Natural killer cell treated with Interleukin-12 subunit alpha and Interleukin-12 subunit beta and Interleukin-15 and Interleukin-18, amount 100 ng/mL, for 72 hours (primary cell): ENCODE measurements at regions not wholly inside any gene's neighbourhood (a gene's known extent, or its start where the extent isn't known, plus 50 kb on each side); places are given as distances from the start of the nearest gene placed in this dataset.
"Not testable (repeated sequence)": the region's sequence is repeated elsewhere in the genome, so short reads cannot be mapped to it uniquely, and the experiment has no call there.

Source experiments
- ATAC-seq, 2 donors: fragments of 150-1000 bp; cut with Tn5 transposase in 1 of 2; sonication (Bioruptor Pico), chemical (Tn5 transposase) in 1 of 2; 2 replicates each; pipeline ENCODE4 v1.10.0; 2021
- DNase-seq: peaks from one replicate; pipeline ENCODE4 v3.0.0; 2022; ENCODE audit warnings: low spot score
- H3K27ac Mint-ChIP-seq, 2 donors: 1 replicate in 1 of 2; 2 replicates in 1 of 2; pipeline ENCODE4 v1.8.0; 2022; ENCODE audit warnings: mixed read lengths in 2 of 2, mild to moderate bottlenecking in 1 of 2, moderate library complexity in 1 of 2
- H3K27me3 Mint-ChIP-seq, 2 donors: 1 replicate in 1 of 2; 2 replicates in 1 of 2; pipeline ENCODE4 v1.8.0; 2022; ENCODE audit warnings: mixed read lengths in 2 of 2
- H3K36me3 Mint-ChIP-seq: one replicate; pipeline ENCODE4 v1.8.0; 2022; ENCODE audit warnings: mixed read lengths
- H3K4me1 Mint-ChIP-seq, 2 donors: 1 replicate in 1 of 2; 2 replicates in 1 of 2; pipeline ENCODE4 v1.8.0; 2022; ENCODE audit warnings: low read depth in 2 of 2, mixed read lengths in 2 of 2, mild to moderate bottlenecking in 1 of 2
- H3K4me3 Mint-ChIP-seq: one replicate; pipeline ENCODE4 v1.8.0; 2022; ENCODE audit warnings: mixed read lengths
- H3K9me3 Mint-ChIP-seq: 2 replicates; pipeline ENCODE4 v1.8.0; 2022; ENCODE audit warnings: mixed read lengths

DNA sequence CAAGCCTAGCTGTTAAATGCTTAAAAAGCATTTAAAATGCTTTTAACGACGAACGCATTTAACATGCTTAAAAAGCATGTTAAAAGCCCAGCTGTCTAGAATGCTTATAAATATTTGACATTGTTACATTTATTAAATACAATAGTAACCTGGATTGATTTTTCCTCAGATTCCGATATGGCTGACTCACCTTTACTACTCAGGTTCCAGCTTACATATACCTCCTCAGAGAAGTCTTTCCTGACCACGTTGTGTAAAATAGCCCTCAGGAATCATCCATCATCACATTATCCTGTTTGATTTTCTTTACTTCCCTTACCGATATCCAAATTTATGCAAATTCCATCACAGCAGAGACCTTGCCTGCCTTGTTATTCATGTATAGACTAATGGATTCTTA, 51.4 kb downstream of the SLC41A2 start:
- H3K4me1 Mint-ChIP-seq = no peaks in the 10 kb centered on the region
- DNase-seq (no peak), ATAC-seq (no peak)
- H3K27me3 Mint-ChIP-seq = peaks cover 0 to 7% of the 10 kb centered on the region in 2 donors
- no peak overlapping the region for H3K4me3 Mint-ChIP-seq
- no peaks in the 10 kb centered on the region for H3K36me3 Mint-ChIP-seq
- H3K27ac Mint-ChIP-seq = no peak overlapping the region
- no peaks in the 10 kb centered on the region for H3K9me3 Mint-ChIP-seq

DNA sequence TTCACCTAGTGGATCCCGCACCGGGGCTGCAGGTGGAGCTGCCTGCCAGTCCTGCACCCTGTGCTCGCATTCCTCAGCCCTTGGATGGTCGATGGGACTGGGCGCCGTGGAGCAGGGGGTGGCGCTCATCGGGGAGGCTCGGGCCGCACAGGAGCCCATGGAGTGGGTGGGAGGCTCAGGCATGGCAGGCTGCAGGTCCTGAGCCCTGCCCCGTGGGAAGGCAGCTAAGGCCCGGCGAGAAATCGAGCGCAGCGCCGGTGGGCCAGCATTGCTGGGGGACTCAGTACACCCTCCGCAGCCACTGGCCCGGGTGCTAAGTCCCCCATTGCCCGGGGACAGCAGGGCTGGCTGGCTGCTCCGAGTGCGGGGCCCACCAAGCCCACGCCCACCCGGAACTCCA, 52.6 kb downstream of the SLC41A2 start:
- not testable (repeated sequence) for H3K27me3 Mint-ChIP-seq, H3K36me3 Mint-ChIP-seq

DNA sequence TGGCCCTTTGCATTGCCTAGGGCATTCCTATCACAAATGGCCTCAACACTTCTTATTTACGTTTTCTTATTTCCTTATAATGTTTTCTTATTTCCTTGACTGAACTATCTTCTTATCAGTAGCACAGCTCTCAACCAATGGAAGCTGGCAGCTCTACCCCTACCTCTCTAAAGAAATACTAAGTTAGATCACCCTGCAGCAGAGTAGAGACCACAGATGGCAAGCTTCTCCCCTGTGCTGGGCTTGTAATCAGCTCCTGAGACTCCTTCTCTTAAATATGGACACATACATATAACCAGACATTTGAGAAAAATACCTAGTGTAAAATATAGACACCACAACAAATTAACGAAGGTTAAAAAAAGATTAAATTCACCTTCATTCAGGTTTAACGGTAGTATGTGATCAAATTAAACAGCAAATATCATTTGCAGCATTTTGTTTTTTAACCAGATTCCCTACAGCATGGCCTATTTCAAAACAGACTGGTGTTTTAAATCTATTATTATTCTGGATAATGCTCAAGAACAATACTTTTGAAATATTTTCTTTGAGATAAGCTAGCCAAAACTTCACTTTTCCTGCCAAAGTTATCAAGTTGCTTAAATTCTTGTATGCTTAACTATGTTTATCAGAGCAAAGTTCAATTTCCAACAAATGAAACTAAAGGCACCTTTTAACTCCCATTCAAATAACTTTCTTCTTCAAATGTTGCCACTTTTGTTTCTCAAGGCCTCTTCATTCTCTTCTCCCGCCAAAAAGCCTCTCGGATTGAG, 54.3 kb downstream of the SLC41A2 start:
- Mint-ChIP-seq H3K9me3 (no peaks in the 10 kb centered on the region), H3K27ac (no peak overlapping the region), H3K4me1 (no peaks in the 10 kb centered on the region), H3K36me3 (peaks cover 9% of the 10 kb centered on the region), H3K27me3 (peaks cover 0 to 7% of the 10 kb centered on the region in 2 donors), H3K4me3 (no peak overlapping the region)
- ATAC-seq = no peak
- DNase-seq = no peak

More for the DNA sequence above, 52.6 kb downstream of the SLC41A2 start:
- H3K4me1 Mint-ChIP-seq, H3K27ac Mint-ChIP-seq, DNase-seq, ATAC-seq, H3K9me3 Mint-ChIP-seq, H3K4me3 Mint-ChIP-seq: not testable (repeated sequence)

DNA sequence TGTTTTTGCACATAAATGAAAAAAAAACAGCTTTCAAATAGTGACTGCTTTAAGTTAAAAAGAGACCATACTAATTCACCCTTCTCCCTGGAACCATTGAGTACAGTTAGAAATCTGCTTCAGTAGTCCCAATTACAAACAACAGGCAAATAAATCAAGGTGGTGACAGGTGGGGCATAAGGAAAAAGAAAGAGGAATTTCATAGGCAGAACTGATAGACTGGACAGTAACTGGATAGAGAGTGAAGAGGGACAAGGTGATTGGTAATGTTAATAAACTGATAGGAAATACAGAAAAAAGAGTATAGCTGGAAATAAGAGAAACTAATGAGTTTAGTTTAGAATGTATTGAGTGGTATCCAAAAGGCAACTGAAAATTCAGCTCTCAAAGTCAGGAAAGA, 56.0 kb downstream of the SLC41A2 start:
- H3K27ac Mint-ChIP-seq = no peak overlapping the region
- ATAC-seq = no peak
- no peak for DNase-seq
- peaks cover 0 to 7% of the 10 kb centered on the region in 2 donors for H3K27me3 Mint-ChIP-seq
- no peaks in the 10 kb centered on the region for H3K9me3 Mint-ChIP-seq
- no peaks in the 10 kb centered on the region for H3K4me1 Mint-ChIP-seq
- H3K4me3 Mint-ChIP-seq = no peak overlapping the region
- peaks cover 9% of the 10 kb centered on the region for H3K36me3 Mint-ChIP-seq

DNA sequence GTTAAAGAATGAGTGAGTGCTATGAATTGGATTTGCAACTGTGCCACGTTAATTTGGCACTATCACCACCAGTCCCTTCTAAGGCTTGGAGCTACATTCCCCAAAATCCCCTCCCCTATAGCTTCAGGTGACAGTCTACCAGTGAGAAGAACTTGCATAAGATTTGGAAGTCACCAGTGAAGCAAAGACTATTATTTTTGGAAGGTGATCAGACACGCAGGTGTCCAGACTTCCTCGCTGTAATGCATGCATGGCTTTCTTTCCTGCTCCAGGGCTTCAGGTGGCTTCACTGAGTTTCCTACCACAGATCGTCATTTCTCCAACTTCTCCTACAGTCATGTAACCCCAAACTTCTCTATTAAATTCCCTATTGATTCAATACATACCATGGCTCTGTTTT, 61.4 kb downstream of the SLC41A2 start:
- Mint-ChIP-seq H3K4me1 (no peaks in the 10 kb centered on the region), H3K36me3 (peaks cover 9% of the 10 kb centered on the region), H3K4me3 (no peak overlapping the region), H3K9me3 (no peaks in the 10 kb centered on the region), H3K27ac (no peak overlapping the region), H3K27me3 (peaks cover 1 to 15% of the 10 kb centered on the region in 2 donors)
- DNase-seq = no peak
- no peak for ATAC-seq

DNA sequence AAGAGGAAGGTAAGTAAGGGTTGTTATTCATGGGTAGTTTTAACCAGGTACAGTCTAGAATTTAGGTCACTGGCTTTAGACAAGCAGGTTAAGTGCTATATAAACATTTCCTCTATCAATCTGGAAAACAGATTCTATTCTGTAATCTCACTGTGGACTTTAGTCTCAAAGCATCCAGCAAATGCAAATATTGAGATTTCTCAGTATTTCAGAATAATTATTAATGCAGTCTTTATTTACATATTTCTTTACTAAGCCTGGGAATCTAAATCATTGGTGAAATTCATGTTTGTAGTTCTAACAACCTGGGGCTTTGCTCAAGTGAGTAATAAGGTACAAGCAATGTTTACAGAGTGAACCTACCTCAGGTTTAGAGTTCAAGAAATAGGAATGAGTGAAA, 61.9 kb downstream of the SLC41A2 start:
- no peak overlapping the region for H3K4me3 Mint-ChIP-seq
- peaks cover 7 to 15% of the 10 kb centered on the region in 2 donors for H3K27me3 Mint-ChIP-seq
- no peaks in the 10 kb centered on the region for H3K4me1 Mint-ChIP-seq
- ATAC-seq = no peak
- no peak for DNase-seq
- no peak overlapping the region for H3K27ac Mint-ChIP-seq
- no peaks in the 10 kb centered on the region for H3K9me3 Mint-ChIP-seq
- H3K36me3 Mint-ChIP-seq = peaks cover 9% of the 10 kb centered on the region

DNA sequence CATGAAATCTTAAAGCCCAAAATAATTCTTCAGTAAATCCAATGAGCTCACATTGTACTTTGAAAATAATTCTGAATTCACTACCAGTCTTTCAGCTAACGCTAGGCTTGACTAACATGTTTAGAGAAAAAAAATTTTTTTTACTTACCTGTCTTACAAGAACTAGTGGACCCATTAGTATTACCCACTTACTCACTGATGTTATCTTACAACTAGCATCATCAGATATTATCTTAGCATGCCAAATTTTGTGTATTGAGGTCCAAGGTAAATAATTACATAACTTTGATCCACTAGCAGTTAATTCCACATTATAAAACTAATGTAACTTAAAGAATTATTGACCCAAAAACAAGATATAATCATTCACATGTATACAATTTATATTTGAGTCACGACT, 62.7 kb downstream of the SLC41A2 start:
- H3K27me3 Mint-ChIP-seq = peaks cover 12 to 19% of the 10 kb centered on the region in 2 donors
- DNase-seq (no peak), ATAC-seq (no peak)
- no peak overlapping the region for H3K27ac Mint-ChIP-seq
- H3K4me3 Mint-ChIP-seq = no peak overlapping the region
- peaks cover 7% of the 10 kb centered on the region in 2 donors for H3K4me1 Mint-ChIP-seq
- no peaks in the 10 kb centered on the region for H3K9me3 Mint-ChIP-seq
- peaks cover 9% of the 10 kb centered on the region for H3K36me3 Mint-ChIP-seq

DNA sequence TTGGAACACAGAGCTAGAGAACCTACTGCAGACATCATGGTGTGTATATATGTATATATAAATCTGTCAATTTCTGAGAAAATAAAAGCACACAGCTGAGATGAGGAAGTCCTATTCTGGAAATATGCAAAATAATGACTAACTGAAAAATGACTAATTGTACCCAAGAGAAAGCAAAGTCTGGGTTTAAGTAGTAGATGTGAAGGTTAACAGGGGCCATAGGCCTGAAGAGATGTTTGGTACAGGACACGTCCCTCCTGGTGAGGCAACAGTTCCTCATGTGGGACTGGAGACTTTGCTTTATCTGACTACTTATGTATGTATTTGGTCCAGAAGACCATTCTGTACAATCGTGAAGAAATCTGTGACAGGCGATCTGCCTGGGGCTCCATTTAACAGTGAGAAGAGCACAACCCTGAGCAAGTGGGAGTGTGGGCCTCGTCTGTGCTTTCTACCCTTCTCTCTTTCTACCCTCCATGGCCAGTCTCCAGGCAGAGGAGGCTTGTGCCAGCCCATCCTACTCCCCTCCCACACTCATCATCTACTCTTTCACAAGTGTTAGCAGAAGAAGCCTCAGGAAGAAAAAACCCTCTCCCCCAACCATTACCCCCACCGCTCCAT, 67.5 kb downstream of the SLC41A2 start:
- DNase-seq = no peak
- peak in 1 of 2 donors; percentile 66 for ATAC-seq
- Mint-ChIP-seq H3K9me3 (no peaks in the 10 kb centered on the region), H3K27ac (no peak overlapping the region), H3K4me3 (no peak overlapping the region), H3K4me1 (peaks cover 8% of the 10 kb centered on the region in 2 donors), H3K27me3 (peaks cover 12 to 17% of the 10 kb centered on the region in 2 donors), H3K36me3 (no peaks in the 10 kb centered on the region)

DNA sequence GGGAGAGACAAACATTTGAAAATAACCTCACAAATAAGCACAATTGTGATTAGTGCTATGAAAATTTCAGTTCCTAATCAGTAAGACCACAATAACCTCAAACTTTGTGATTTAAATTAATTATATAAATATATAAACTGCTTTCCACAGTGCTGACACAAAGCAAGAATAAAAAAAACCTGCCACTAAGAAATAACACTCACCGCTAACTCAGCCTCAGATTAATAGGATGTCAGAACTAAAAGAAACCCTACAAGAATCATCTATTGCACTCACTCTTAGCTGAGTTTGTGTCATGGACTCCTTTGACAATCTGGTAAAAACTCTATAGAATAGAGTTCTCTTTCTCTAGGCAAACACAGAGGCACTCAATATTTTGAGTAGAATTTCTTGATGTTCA, 68.4 kb downstream of the SLC41A2 start:
- no peak overlapping the region for H3K27ac Mint-ChIP-seq
- H3K36me3 Mint-ChIP-seq = no peaks in the 10 kb centered on the region
- peaks cover 8% of the 10 kb centered on the region in 2 donors for H3K4me1 Mint-ChIP-seq
- ATAC-seq = no peak
- no peak for DNase-seq
- peaks cover 12 to 17% of the 10 kb centered on the region in 2 donors for H3K27me3 Mint-ChIP-seq
- no peak overlapping the region for H3K4me3 Mint-ChIP-seq
- no peaks in the 10 kb centered on the region for H3K9me3 Mint-ChIP-seq

DNA sequence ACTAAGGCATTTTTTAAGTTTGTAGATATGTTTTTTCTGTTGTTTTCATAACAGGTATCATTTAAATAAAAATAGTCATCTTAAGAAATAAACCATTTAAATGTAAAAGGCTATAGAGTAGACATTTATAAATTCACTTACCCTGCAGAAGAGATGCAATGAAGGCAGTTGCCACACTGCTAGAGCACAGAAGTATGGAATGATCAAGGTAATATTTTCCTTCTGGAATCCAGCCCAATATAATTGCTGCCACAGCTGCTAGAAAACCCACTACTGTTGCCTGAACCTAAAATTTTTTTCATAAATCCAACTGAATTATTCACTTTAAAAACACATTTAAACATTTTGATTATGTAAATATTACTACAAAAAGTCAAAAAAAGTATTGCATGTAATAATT, 69.2 kb downstream of the SLC41A2 start:
- no peaks in the 10 kb centered on the region for H3K9me3 Mint-ChIP-seq
- peaks cover 12 to 17% of the 10 kb centered on the region in 2 donors for H3K27me3 Mint-ChIP-seq
- DNase-seq (no peak), ATAC-seq (no peak)
- H3K27ac Mint-ChIP-seq = no peak overlapping the region
- H3K4me3 Mint-ChIP-seq = no peak overlapping the region
- no peaks in the 10 kb centered on the region for H3K36me3 Mint-ChIP-seq
- H3K4me1 Mint-ChIP-seq = peaks cover 8% of the 10 kb centered on the region in 2 donors

DNA sequence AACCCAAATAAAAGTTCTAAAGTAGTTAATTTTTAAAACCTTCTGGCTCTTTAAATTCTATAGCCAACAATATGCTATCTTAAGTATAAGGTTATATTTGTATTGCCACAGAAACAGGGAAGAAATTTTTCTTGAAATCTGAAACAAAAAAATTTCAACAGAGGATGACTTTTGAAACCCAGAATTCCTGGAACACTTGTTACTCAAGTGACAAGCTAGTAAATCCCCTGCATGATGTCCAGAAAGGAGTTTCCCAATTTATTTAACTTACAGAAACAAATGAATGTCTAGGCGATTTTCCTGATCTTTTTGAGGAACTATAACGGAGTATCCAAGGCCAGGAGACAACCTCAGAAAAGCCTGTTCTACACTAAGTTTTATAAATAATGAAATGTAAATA, 69.6 kb downstream of the SLC41A2 start:
- no peak for DNase-seq
- ATAC-seq = no peak
- Mint-ChIP-seq H3K27me3 (peaks cover 12 to 13% of the 10 kb centered on the region in 2 donors), H3K9me3 (no peaks in the 10 kb centered on the region), H3K27ac (no peak overlapping the region), H3K4me3 (no peak overlapping the region), H3K36me3 (no peaks in the 10 kb centered on the region), H3K4me1 (peaks cover 8% of the 10 kb centered on the region in 2 donors)

DNA sequence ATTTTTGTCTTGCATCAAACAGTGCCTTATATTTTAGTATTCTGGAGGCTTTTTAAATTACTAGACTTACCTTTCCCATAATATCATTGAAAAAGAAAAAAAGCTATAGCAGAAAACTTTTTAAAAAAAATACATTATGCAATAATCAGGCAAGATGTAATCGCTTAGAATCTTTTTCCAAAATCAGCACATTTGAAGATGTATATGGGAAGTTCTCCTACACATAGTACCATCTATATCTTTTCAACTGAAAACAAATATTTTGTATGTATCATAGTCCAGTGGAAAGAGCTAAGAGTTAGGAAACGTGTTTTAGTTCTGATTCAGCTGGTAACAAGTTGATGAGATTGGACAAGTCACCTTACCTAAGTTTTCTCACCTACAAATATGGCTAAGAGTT, 70.6 kb downstream of the SLC41A2 start:
- peaks cover 6% of the 10 kb centered on the region for H3K36me3 Mint-ChIP-seq
- no peak overlapping the region for H3K4me3 Mint-ChIP-seq
- no peak overlapping the region for H3K27ac Mint-ChIP-seq
- peaks cover 9 to 17% of the 10 kb centered on the region in 2 donors for H3K27me3 Mint-ChIP-seq
- ATAC-seq (no peak), DNase-seq (no peak)
- H3K9me3 Mint-ChIP-seq = peaks cover 2% of the 10 kb centered on the region
- peaks cover 8% of the 10 kb centered on the region in 2 donors for H3K4me1 Mint-ChIP-seq

DNA sequence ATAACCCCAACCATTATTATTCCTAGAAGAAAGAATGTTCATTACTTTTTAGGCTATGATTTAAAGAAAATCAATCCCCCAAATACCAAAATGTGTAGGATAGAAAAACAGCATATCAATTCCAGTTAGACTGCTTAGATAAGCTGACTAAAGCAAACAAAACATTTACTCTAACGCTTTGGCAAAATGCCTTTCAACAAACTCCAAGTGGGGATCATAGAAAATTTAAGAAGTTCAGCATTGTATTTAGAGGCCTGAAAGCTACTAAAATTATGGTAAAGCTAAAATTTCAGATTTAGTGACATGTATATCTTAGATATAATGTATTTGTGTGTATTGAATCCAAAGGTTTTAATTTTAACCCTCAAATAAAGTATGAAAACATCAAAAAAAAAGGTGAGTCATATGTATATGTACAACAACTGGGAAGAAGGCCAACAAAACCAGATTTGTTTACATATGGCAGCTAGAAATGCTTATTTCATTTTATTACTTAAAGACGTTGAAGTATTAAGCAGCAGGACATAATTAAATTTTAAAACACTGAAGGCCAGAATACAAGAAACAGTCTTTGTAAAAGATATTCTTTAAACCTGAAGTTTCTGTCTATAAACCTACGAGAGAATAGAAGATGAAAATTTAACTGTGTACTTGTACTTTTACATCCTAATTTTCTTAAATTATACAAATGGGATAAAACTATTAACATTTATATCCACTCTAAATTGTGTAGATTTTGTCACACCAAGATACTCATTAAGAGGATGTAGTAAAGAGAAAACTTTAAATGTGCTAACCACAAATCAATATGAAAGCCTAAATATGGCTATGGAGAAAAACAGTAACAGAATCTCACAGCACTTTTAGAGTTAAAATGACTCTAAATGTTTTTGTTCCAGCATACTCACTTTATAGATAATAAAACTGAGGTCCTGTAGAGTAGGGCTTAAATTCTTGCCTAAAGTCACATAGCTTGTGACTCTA, 71.4 kb downstream of the SLC41A2 start:
- no peak for ATAC-seq
- peaks cover 8% of the 10 kb centered on the region in 2 donors for H3K4me1 Mint-ChIP-seq
- H3K27ac Mint-ChIP-seq = no peak overlapping the region
- H3K4me3 Mint-ChIP-seq = no peak overlapping the region
- no peak for DNase-seq
- H3K9me3 Mint-ChIP-seq = peaks cover 2% of the 10 kb centered on the region
- H3K36me3 Mint-ChIP-seq = peaks cover 6% of the 10 kb centered on the region
- peaks cover 13 to 15% of the 10 kb centered on the region in 2 donors for H3K27me3 Mint-ChIP-seq
